GM12878 (cell line): ENCODE measurements at regions not wholly inside any gene's neighbourhood (a gene's known extent, or its start where the extent isn't known, plus 50 kb on each side); places are given as distances from the start of the nearest gene placed in this dataset.

ENCODE experiments used
- ATAC-seq: fragments of 200-7000 bp; cut with Tn5 transposase; 3 replicates; pipeline ENCODE4 v1.9.1; 2020; ENCODE audit warnings: mild to moderate bottlenecking, moderate library complexity
- BruUV-seq: library from RNA; stranded (reverse); fragments of 400-500 nt; replicated peaks from 2 replicates; lab custom pipeline; 2021; lab: Mats Ljungman, UMichigan
- CTCF ChIA-PET: fragments of 300-600 bp; sonication (Branson Sonifier 250); formaldehyde crosslinking; extraction: SDS; loops from one replicate; lab custom pipeline; 2021; ENCODE audit warnings: inconsistent platforms; lab: Yijun Ruan, JAX
- POLR2A ChIA-PET: fragments of 350-600 bp; formaldehyde crosslinking; extraction: SDS; loops from one replicate; lab custom pipeline; 2021; ENCODE audit warnings: inconsistent platforms; lab: Charles Lee
- RAD21 ChIA-PET: fragments of 300-600 bp; sonication (Branson Sonifier 250); formaldehyde crosslinking; loops from one replicate; lab custom pipeline; 2023; ENCODE audit warnings: antibody characterized with exemption; ENCODE audit not compliant: unreplicated experiment; lab: Charles Lee
- SMC1A ChIA-PET: fragments of 300-600 bp; sonication (Branson Sonifier 250); formaldehyde crosslinking; loops from one replicate; lab custom pipeline; 2023; ENCODE audit not compliant: unreplicated experiment, uncharacterized antibody; lab: Charles Lee
- DNase-seq: peaks from one replicate; pipeline ENCODE4 v3.0.0-alpha.2; 2011; ENCODE audit warnings: low read depth, low spot score
- FAIRE-seq: peaks from 3 replicates; lab custom pipeline; 2011; peaks lifted over from hg19 to GRCh38; lab: Jason Lieb, UNC
- H2AFZ ChIP-seq: 2 replicates; pipeline ENCODE4 v1.6.0; 2011; ENCODE audit warnings: low read depth, low read length, control low read depth; ENCODE audit not compliant: control insufficient read depth
- H3K27ac ChIP-seq: 2 replicates; pipeline ENCODE4 v1.5.1; 2011; ENCODE audit warnings: control low read depth; ENCODE audit not compliant: control insufficient read depth, insufficient read depth
- H3K27me3 ChIP-seq, 2 experiments: replicated peaks in 1 of 2; 2 replicates each; pipeline versions ENCODE4 v1.6.0 to v1.6.1; 2011; ENCODE audit warnings: low read length in 1 of 2; ENCODE audit not compliant: control insufficient read depth in 2 of 2, insufficient read depth in 2 of 2
- H3K36me3 ChIP-seq, 2 experiments: 2 replicates each; pipeline ENCODE4 v1.5.1; 2011; ENCODE audit warnings: low read length in 1 of 2; ENCODE audit not compliant: control insufficient read depth in 2 of 2, insufficient read depth in 2 of 2
- H3K4me1 ChIP-seq: 2 replicates; pipeline ENCODE4 v1.6.1; 2011; ENCODE audit warnings: mild to moderate bottlenecking, low read length, moderate library complexity, mixed read lengths; ENCODE audit not compliant: control insufficient read depth, insufficient read depth
- H3K4me2 ChIP-seq: 2 replicates; pipeline ENCODE4 v1.6.0; 2011; ENCODE audit warnings: control low read depth; ENCODE audit not compliant: control insufficient read depth, insufficient read depth
- H3K4me3 ChIP-seq: fragments of 200-600 bp; sonication (generic); 2 replicates; pipeline ENCODE4 v1.5.1; 2016
- H3K79me2 ChIP-seq: 2 replicates; pipeline ENCODE4 v1.6.0; 2011; ENCODE audit warnings: low read length; ENCODE audit not compliant: control insufficient read depth, insufficient read depth
- H3K9ac ChIP-seq: 2 replicates; pipeline ENCODE4 v1.8.0; 2011; ENCODE audit warnings: low read length, control low read depth, mixed read lengths; ENCODE audit not compliant: control insufficient read depth, insufficient read depth
- H3K9me3 ChIP-seq: replicated peaks from 3 replicates; pipeline ENCODE4 v1.5.1; 2011; ENCODE audit warnings: mild to moderate bottlenecking, low read length; ENCODE audit not compliant: control insufficient read depth, insufficient read depth
- H4K20me1 ChIP-seq: 2 replicates; pipeline ENCODE4 v1.6.0; 2011; ENCODE audit not compliant: control insufficient read depth, insufficient read depth
- ASH2L ChIP-seq: fragments of 300-600, 200-600 bp; sonication (generic); IDR thresholded peaks from 2 replicates; pipeline ENCODE4 v1.6.1; 2017; ENCODE audit warnings: low read depth, mild to moderate bottlenecking, borderline replicate concordance
- E4F1 ChIP-seq: fragments of 450-650 bp; IDR thresholded peaks from 2 replicates; pipeline ENCODE4 v1.6.1; 2018; ENCODE audit warnings: borderline replicate concordance, mild to moderate bottlenecking; ENCODE audit not compliant: partially characterized antibody
- ETV6 ChIP-seq, 2 experiments: fragments of 450-650 bp in 1 of 2; IDR thresholded peaks in 1 of 2; conservative IDR thresholded peaks in 1 of 2; 2 replicates each; pipeline ENCODE4 v1.6.1; 2014; ENCODE audit warnings: antibody characterized with exemption in 1 of 2, borderline replicate concordance in 1 of 2, low read depth in 1 of 2, mild to moderate bottlenecking in 1 of 2, moderate library complexity in 1 of 2
- RAD51 ChIP-seq: fragments of 450-650 bp; IDR thresholded peaks from 2 replicates; pipeline ENCODE4 v1.6.1; 2016; ENCODE audit warnings: moderate library complexity, mild to moderate bottlenecking, inconsistent platforms
- SMAD1 ChIP-seq: fragments of 450-650 bp; IDR thresholded peaks from 2 replicates; pipeline ENCODE4 v1.6.1; 2018; ENCODE audit warnings: mild to moderate bottlenecking, low read depth; ENCODE audit not compliant: partially characterized antibody
- ZSCAN29 ChIP-seq: fragments of 450-650 bp; IDR thresholded peaks from 2 replicates; pipeline ENCODE4 v1.6.1; 2017; ENCODE audit warnings: mild to moderate bottlenecking, moderate library complexity
- ZZZ3 ChIP-seq: IDR thresholded peaks from 2 replicates; pipeline ENCODE4 v1.6.1; 2011; ENCODE audit warnings: low read depth; ENCODE audit not compliant: control insufficient read depth, insufficient read length
- WGBS: methylation state at CpG from one replicate; pipeline ENCODE4 v1.1.6; 2016; ENCODE audit warnings: low lambda C conversion rate; ENCODE audit not compliant: insufficient replicate concordance, insufficient coverage; ENCODE audit errors: missing lambda C conversion rate; 5-methylcytosine and 5-hydroxymethylcytosine counted together
- in situ Hi-C: fragments of 300-500 bp; cut with MboI; formaldehyde crosslinking; loops from 9 replicates; pipeline ENCODE4 v1.14.3; 2018; ENCODE audit warnings: mixed read lengths
- intact Hi-C: fragments of 100-400 bp; cut with micrococcal nuclease; formaldehyde crosslinking; loops from one replicate; pipeline ENCODE4 v1.14.2; 2022; ENCODE audit not compliant: unreplicated experiment

GRCh38 chr10:3421537-3422257 is 249.1 kb upstream of the PITRM1 start:
- Histone ChIP-seq H3K36me3 (no peaks in the 10 kb centered on the region), H3K79me2 (no peaks in the 10 kb centered on the region), H3K27ac (no peak overlapping the region), H4K20me1 (no peaks in the 10 kb centered on the region), H3K9me3 (no peaks in the 10 kb centered on the region), H2AFZ (no peak overlapping the region), H3K4me3 (no peak overlapping the region), H3K27me3 (no peaks in the 10 kb centered on the region; a peak in 1 of 4 replicates), H3K4me2 (no peak overlapping the region), H3K4me1 (no peaks in the 10 kb centered on the region), H3K9ac (no peak overlapping the region)
- BruUV-seq, result no TSS peak
- ChIA-PET SMC1A (interaction anchor here (0.6 kb wide), 1 partner anchor 158 kb away, joined by 3 read pairs; no protein-coding TSS in a partner anchor), CTCF (no interaction called here), RAD21 (no interaction called here), POLR2A (no interaction called here)
- no peak for DNase-seq
- intact Hi-C loops (no loop called here), in situ Hi-C loops (no loop called here)
- TF ChIP-seq ZSCAN29 (no peak), E4F1 (no peak), SMAD1 (no peak), ZZZ3 (no peak), RAD51 (no peak), ETV6 (conservative IDR thresholded peaks at IDR 0.05 in 1 of 2, IDR thresholded peaks at IDR 0.05 in 1 of 2; ENCODE audit: borderline replicate concordance in 1 of 2, low read depth in 1 of 2) (no peak), ASH2L (no peak)
- whole genome bisulfite sequencing, result 42% methylated on average over 16 of the region's 16 CpGs
- FAIRE-seq, result no peak
- no peak for ATAC-seq
